Uterus (tissue), 2 donors: ENCODE measurements at regions not wholly inside any gene's neighbourhood (a gene's known extent, or its start where the extent isn't known, plus 50 kb on each side); places are given as distances from the start of the nearest gene placed in this dataset.

Experiments used
- POLR2A ChIP-seq, 2 donors: fragments of 450-650 bp; IDR thresholded peaks; one replicate each; pipeline ENCODE4 v1.6.1; 2016; ENCODE audit warnings: antibody characterized with exemption in 2 of 2, mild to moderate bottlenecking in 1 of 2, moderate library complexity in 1 of 2
- TF ChIP-seq, protein P1 (sequence below), 4 experiments: fragments of 200-600 bp in 2 of 4; fragments of 450-650 bp in 2 of 4; sonication (generic) in 2 of 4; IDR thresholded peaks; one replicate each; pipeline ENCODE4 v1.5.1; 2016 to 2019; ENCODE audit warnings: antibody characterized with exemption in 4 of 4, mild to moderate bottlenecking in 2 of 4, moderate library complexity in 1 of 4

DNA sequence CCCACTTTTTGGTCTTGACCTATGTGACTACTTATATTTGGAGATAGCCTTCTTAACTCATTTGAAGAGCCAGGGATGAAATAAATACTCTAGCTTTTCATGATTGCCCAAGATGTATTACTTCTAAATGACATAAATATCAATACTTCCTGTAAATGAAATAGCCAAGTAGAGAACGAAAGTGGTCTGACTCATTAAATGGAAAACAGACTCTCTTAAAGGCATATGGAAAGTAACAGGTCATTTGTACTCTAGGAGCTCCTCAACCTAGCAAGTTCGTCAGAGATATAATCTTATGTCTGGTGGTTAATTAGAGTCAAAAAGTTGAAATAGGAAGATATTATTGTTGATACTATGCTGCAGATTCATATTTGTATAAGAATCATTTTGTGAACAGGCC lies 1105.4 kb downstream of the TUSC7 start:
- TF ChIP-seq, protein P1, sequence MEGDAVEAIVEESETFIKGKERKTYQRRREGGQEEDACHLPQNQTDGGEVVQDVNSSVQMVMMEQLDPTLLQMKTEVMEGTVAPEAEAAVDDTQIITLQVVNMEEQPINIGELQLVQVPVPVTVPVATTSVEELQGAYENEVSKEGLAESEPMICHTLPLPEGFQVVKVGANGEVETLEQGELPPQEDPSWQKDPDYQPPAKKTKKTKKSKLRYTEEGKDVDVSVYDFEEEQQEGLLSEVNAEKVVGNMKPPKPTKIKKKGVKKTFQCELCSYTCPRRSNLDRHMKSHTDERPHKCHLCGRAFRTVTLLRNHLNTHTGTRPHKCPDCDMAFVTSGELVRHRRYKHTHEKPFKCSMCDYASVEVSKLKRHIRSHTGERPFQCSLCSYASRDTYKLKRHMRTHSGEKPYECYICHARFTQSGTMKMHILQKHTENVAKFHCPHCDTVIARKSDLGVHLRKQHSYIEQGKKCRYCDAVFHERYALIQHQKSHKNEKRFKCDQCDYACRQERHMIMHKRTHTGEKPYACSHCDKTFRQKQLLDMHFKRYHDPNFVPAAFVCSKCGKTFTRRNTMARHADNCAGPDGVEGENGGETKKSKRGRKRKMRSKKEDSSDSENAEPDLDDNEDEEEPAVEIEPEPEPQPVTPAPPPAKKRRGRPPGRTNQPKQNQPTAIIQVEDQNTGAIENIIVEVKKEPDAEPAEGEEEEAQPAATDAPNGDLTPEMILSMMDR (IDR thresholded peaks at IDR 0.05), result no peak
- no peak for TF ChIP-seq POLR2A (IDR thresholded peaks at IDR 0.05)
